IMR-90 (cell line): ENCODE measurements at regions not wholly inside any gene's neighbourhood (a gene's known extent, or its start where the extent isn't known, plus 50 kb on each side); places are given as distances from the start of the nearest gene placed in this dataset.

Experiments used
- ATAC-seq: fragments of 200-7000 bp; cut with Tn5 transposase; 2 replicates; pipeline ENCODE4 v1.9.1; 2020; ENCODE audit warnings: low read depth, mild to moderate bottlenecking, moderate library complexity
- BruUV-seq: library from RNA; stranded (reverse); fragments of 400-500 nt; replicated peaks from 2 replicates; lab custom pipeline; 2021; lab: Mats Ljungman, UMichigan
- CTCF ChIA-PET: fragments of 300-600 bp; formaldehyde crosslinking; extraction: SDS; loops from one replicate; lab custom pipeline; 2021; ENCODE audit warnings: antibody characterized with exemption; lab: Yijun Ruan, JAX
- POLR2A ChIA-PET: fragments of 300-600 bp; sonication (Branson Sonifier 250); formaldehyde crosslinking; loops from one replicate; lab custom pipeline; 2022; ENCODE audit warnings: antibody characterized with exemption; ENCODE audit not compliant: unreplicated experiment; lab: Charles Lee
- DNase-seq: peaks from one replicate; pipeline ENCODE4 v3.0.0; 2013
- H2AFZ ChIP-seq: replicated peaks from 2 replicates; pipeline ENCODE3; 2013; ENCODE audit warnings: low read length, mild to moderate bottlenecking; ENCODE audit not compliant: poor library complexity
- H2AK5ac ChIP-seq: 2 replicates; pipeline ENCODE4 v1.6.1; 2013; ENCODE audit warnings: low read depth, low read length, inconsistent platforms
- H2AK9ac ChIP-seq: replicated peaks from 2 replicates; pipeline ENCODE3; 2013; ENCODE audit warnings: mild to moderate bottlenecking, low read depth, low read length, moderate library complexity; ENCODE audit not compliant: poor library complexity
- H2BK120ac ChIP-seq: 2 replicates; pipeline ENCODE4 v1.6.1; 2013; ENCODE audit warnings: low read depth, low read length, inconsistent platforms
- H2BK15ac ChIP-seq: 3 replicates; pipeline ENCODE4 v1.6.1; 2013; ENCODE audit warnings: low read depth, low read length, inconsistent platforms
- H2BK20ac ChIP-seq: 2 replicates; pipeline ENCODE4 v1.6.1; 2013; ENCODE audit warnings: low read depth, mild to moderate bottlenecking, inconsistent platforms, low read length, moderate library complexity
- H2BK5ac ChIP-seq: 2 replicates; pipeline ENCODE4 v1.6.1; 2013; ENCODE audit warnings: mild to moderate bottlenecking, low read depth, low read length, inconsistent platforms; ENCODE audit not compliant: poor library complexity, severe bottlenecking
- H3K14ac ChIP-seq: replicated peaks from 2 replicates; pipeline ENCODE4 v1.6.1; 2013; ENCODE audit warnings: low read depth, low read length, inconsistent platforms
- H3K18ac ChIP-seq: 2 replicates; pipeline ENCODE4 v1.6.1; 2013; ENCODE audit warnings: low read depth, low read length, control low read depth
- H3K23ac ChIP-seq: 2 replicates; pipeline ENCODE4 v1.6.1; 2013; ENCODE audit warnings: low read depth, low read length, inconsistent platforms
- H3K27ac ChIP-seq: 2 replicates; pipeline ENCODE4 v1.5.1; 2013; ENCODE audit warnings: mild to moderate bottlenecking, control low read depth, low read length; ENCODE audit not compliant: insufficient read depth
- H3K27me3 ChIP-seq: 2 replicates; pipeline ENCODE4 v1.6.1; 2013; ENCODE audit warnings: low read length; ENCODE audit not compliant: control insufficient read depth, insufficient read depth
- H3K36me3 ChIP-seq: 2 replicates; pipeline ENCODE4 v1.6.1; 2013; ENCODE audit warnings: low read length, mixed read lengths; ENCODE audit not compliant: control insufficient read depth, insufficient read depth
- H3K4ac ChIP-seq: 2 replicates; pipeline ENCODE4 v1.6.1; 2013; ENCODE audit warnings: low read depth, low read length, inconsistent platforms
- H3K4me1 ChIP-seq: 2 replicates; pipeline ENCODE4 v1.6.1; 2013; ENCODE audit warnings: low read length, mixed read lengths; ENCODE audit not compliant: control insufficient read depth, insufficient read depth
- H3K4me2 ChIP-seq: 2 replicates; pipeline ENCODE4 v1.6.1; 2013; ENCODE audit warnings: low read depth, mild to moderate bottlenecking, control low read depth, low read length, moderate library complexity
- H3K4me3 ChIP-seq: 2 replicates; pipeline ENCODE4 v1.5.1; 2013; ENCODE audit warnings: low read depth, mild to moderate bottlenecking, control low read depth, low read length, moderate library complexity; ENCODE audit not compliant: insufficient read depth
- H3K56ac ChIP-seq: 2 replicates; pipeline ENCODE4 v1.6.1; 2013; ENCODE audit warnings: low read length, inconsistent platforms; ENCODE audit not compliant: insufficient read depth; ENCODE audit errors: extremely low read depth
- H3K79me1 ChIP-seq, 2 experiments: 2 replicates each; pipeline ENCODE4 v1.6.1; 2013; ENCODE audit warnings: low read length in 2 of 2, inconsistent platforms in 1 of 2, low read depth in 1 of 2
- H3K9ac ChIP-seq: 2 replicates; pipeline ENCODE4 v1.6.1; 2013; ENCODE audit warnings: low read depth, low read length, control low read depth
- H3K9me1 ChIP-seq: 2 replicates; pipeline ENCODE4 v1.6.1; 2013; ENCODE audit warnings: low read length, inconsistent platforms; ENCODE audit not compliant: insufficient read depth
- H3K9me3 ChIP-seq: 2 replicates; pipeline ENCODE4 v1.6.1; 2013; ENCODE audit warnings: low read length; ENCODE audit not compliant: control insufficient read depth, insufficient read depth
- H4K20me1 ChIP-seq: 2 replicates; pipeline ENCODE4 v1.6.1; 2013; ENCODE audit warnings: low read length, inconsistent platforms; ENCODE audit not compliant: insufficient read depth
- H4K5ac ChIP-seq: 2 replicates; pipeline ENCODE4 v1.6.1; 2013; ENCODE audit warnings: mild to moderate bottlenecking, low read depth, low read length, control low read depth
- H4K8ac ChIP-seq, 2 experiments: 2 replicates each; pipeline ENCODE4 v1.6.1; 2013; ENCODE audit warnings: low read depth in 2 of 2, low read length in 2 of 2, control low read depth in 1 of 2, inconsistent platforms in 1 of 2
- H4K91ac ChIP-seq: 2 replicates; pipeline ENCODE4 v1.6.1; 2013; ENCODE audit warnings: low read depth, low read length, inconsistent platforms; ENCODE audit not compliant: insufficient read depth
- BHLHE40 ChIP-seq: fragments of 150-350 bp; IDR thresholded peaks from 2 replicates; pipeline ENCODE4 v1.6.1; 2016; ENCODE audit warnings: mild to moderate bottlenecking, low read depth, low read length
- CEBPB ChIP-seq: IDR thresholded peaks from 2 replicates; pipeline ENCODE4 v1.6.1; 2012; ENCODE audit warnings: low read depth, low read length, improper control_type of control experiment
- CHD1 ChIP-seq: IDR thresholded peaks from 2 replicates; pipeline ENCODE4 v1.6.1; 2012; ENCODE audit warnings: low read depth, low read length, improper control_type of control experiment
- CTCF ChIP-seq: conservative IDR thresholded peaks from 2 replicates; pipeline ENCODE4 v1.5.1; 2012; ENCODE audit warnings: mild to moderate bottlenecking, low read depth, low read length, improper control_type of control experiment
- ELK1 ChIP-seq: fragments of 150-350 bp; IDR thresholded peaks from 2 replicates; pipeline ENCODE4 v1.6.1; 2016; ENCODE audit warnings: low read depth, mild to moderate bottlenecking, low read length, moderate library complexity, borderline replicate concordance
- FOS ChIP-seq: fragments of 150-350 bp; IDR thresholded peaks from 2 replicates; pipeline ENCODE4 v1.6.1; 2016; ENCODE audit warnings: low read depth, low read length
- MAFK ChIP-seq: IDR thresholded peaks from 2 replicates; pipeline ENCODE4 v1.6.1; 2012; ENCODE audit warnings: low read depth, low read length, improper control_type of control experiment
- MAZ ChIP-seq: IDR thresholded peaks from 2 replicates; pipeline ENCODE4 v1.6.1; 2012; ENCODE audit warnings: low read depth, mild to moderate bottlenecking, low read length, improper control_type of control experiment, moderate library complexity, borderline replicate concordance
- MXI1 ChIP-seq: IDR thresholded peaks from 2 replicates; pipeline ENCODE4 v1.6.1; 2012; ENCODE audit warnings: low read depth, mild to moderate bottlenecking, low read length, moderate library complexity, borderline replicate concordance
- NFE2L2 ChIP-seq: fragments of 150-350 bp; IDR thresholded peaks from 2 replicates; pipeline ENCODE4 v1.6.1; 2016; ENCODE audit warnings: low read depth, mild to moderate bottlenecking, low read length
- POLR2A ChIP-seq: IDR thresholded peaks from 2 replicates; pipeline ENCODE4 v1.6.1; 2012; ENCODE audit warnings: mild to moderate bottlenecking, low read depth, low read length
- RAD21 ChIP-seq: IDR thresholded peaks from 2 replicates; pipeline ENCODE4 v1.6.1; 2012; ENCODE audit warnings: low read length, improper control_type of control experiment
- RCOR1 ChIP-seq: IDR thresholded peaks from 2 replicates; pipeline ENCODE4 v1.6.1; 2012; ENCODE audit warnings: mild to moderate bottlenecking, low read length, improper control_type of control experiment; ENCODE audit not compliant: insufficient replicate concordance
- RFX5 ChIP-seq: IDR thresholded peaks from 2 replicates; pipeline ENCODE4 v1.8.0; 2012; ENCODE audit warnings: low read depth, mild to moderate bottlenecking, low read length, moderate library complexity
- SMC3 ChIP-seq: fragments of 150-350 bp; IDR thresholded peaks from 2 replicates; pipeline ENCODE4 v1.6.1; 2016; ENCODE audit warnings: low read depth, mild to moderate bottlenecking, antibody characterized with exemption, low read length, moderate library complexity
- USF2 ChIP-seq: fragments of 150-350 bp; IDR thresholded peaks from 2 replicates; pipeline ENCODE4 v1.6.1; 2017; ENCODE audit warnings: mild to moderate bottlenecking, antibody characterized with exemption, low read length, low read depth
- WGBS, 2 experiments: methylation state at CpG; one replicate each; pipeline versions ENCODE4 v1.1.5 to v1.1.7; 2013; ENCODE audit warnings: missing lambda C conversion rate in 2 of 2; ENCODE audit not compliant: insufficient read length in 1 of 2; ENCODE audit errors: extremely low coverage in 2 of 2; 5-methylcytosine and 5-hydroxymethylcytosine counted together
- dilution Hi-C: fragments of 300-500 bp; cut with HindIII; formaldehyde crosslinking; loops from one replicate; pipeline ENCODE4 v1.14.3; 2018; ENCODE audit warnings: low sequenced_read_pairs; ENCODE audit not compliant: unreplicated experiment
- in situ Hi-C: fragments of 300-500 bp; cut with MboI; formaldehyde crosslinking; loops from 3 replicates; pipeline ENCODE4 v1.14.3; 2019; ENCODE audit warnings: low sequenced_read_pairs, inconsistent platforms, mixed read lengths
- intact Hi-C: fragments of 100-400 bp; cut with micrococcal nuclease; formaldehyde crosslinking; loops from 2 replicates; pipeline ENCODE4 v1.10.0; 2022

GRCh38 chr10:117778241-117778640 is 235.7 kb downstream of the EMX2 start:
- Histone ChIP-seq H3K79me1 (no peaks in the 10 kb centered on the region), H3K23ac (no peak overlapping the region), H3K9ac (no peak overlapping the region), H2AK5ac (no peak overlapping the region), H2AK9ac (no peak overlapping the region), H2BK5ac (no peak overlapping the region), H3K27me3 (no peaks in the 10 kb centered on the region), H4K91ac (no peak overlapping the region), H3K4me2 (no peak overlapping the region), H3K56ac (no peak overlapping the region), H3K9me3 (peaks cover 30% of the 10 kb centered on the region), H2BK20ac (no peak overlapping the region), H4K5ac (no peak overlapping the region), H3K9me1 (no peaks in the 10 kb centered on the region), H4K20me1 (no peaks in the 10 kb centered on the region), H3K14ac (no peak overlapping the region), H3K36me3 (no peaks in the 10 kb centered on the region), H4K8ac (no peak overlapping the region), H3K4me3 (no peak overlapping the region), H3K18ac (no peak overlapping the region), H2BK15ac (no peak overlapping the region), H2AFZ (no peak overlapping the region), H3K4ac (no peak overlapping the region), H3K4me1 (no peaks in the 10 kb centered on the region), H2BK120ac (no peak overlapping the region), H3K27ac (no peak overlapping the region)
- TF ChIP-seq USF2 (no peak), MAFK (no peak), MAZ (no peak), CHD1 (no peak), SMC3 (no peak), NFE2L2 (no peak), RFX5 (no peak), RAD21 (no peak), FOS (no peak), RCOR1 (no peak), MXI1 (no peak), ELK1 (no peak), CTCF (no peak), CEBPB (no peak), BHLHE40 (no peak), POLR2A (no peak)
- ChIA-PET CTCF (no interaction called here), POLR2A (no interaction called here)
- in situ Hi-C loops (no loop called here), intact Hi-C loops (no loop called here), dilution Hi-C loops (no loop called here)
- 0% methylated on average over 1 of the region's 3 CpGs; no CpG with 5 or more reads in 1 of the 2 experiments for WGBS, 2 experiments
- no peak for DNase-seq
- no TSS peak for BruUV-seq
- no peak for ATAC-seq
